HG03097 (cell line): ENCODE measurements at regions not wholly inside any gene's neighbourhood (a gene's known extent, or its start where the extent isn't known, plus 50 kb on each side); places are given as distances from the start of the nearest gene placed in this dataset.
A peak's percentile ranks its signal among the peaks of the same experiment; 100 is the strongest.

Experiments
- ATAC-seq: cut with Tn5 transposase; IDR thresholded peaks from one replicate; pipeline ENCODE4 v1.9.1; 2021; ENCODE audit not compliant: unreplicated experiment, low FRiP score

DNA sequence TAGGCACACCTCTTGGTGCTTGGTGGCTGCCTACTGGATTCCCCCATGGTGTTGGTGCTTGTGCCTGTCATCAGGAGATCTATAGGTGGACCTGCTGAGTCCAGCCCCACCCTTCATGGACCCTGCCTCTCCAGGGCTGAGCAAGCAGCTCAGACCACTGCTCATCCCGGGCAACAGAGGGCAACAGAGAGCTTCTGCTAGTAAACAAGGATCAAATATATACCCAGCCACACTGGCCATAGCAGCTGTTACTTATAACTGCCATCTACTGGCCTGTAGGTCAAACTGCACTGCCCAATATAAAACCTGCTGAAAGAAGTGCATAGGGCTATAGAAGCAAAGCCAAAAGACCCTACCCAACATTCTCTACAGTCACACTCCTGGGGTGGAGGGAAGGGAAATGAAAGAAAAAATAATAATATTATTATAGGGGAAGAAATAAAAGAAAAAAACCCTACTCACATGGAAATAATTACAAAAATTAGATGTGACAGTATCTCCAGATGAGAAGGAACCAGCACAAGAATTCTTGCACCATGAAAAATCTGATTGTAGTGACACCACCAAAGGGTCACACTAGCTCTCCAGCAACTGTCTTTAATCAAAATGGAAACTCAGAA is 54.9 kb upstream of the ZNF800 start:
- peak; percentile 100 for ATAC-seq

DNA sequence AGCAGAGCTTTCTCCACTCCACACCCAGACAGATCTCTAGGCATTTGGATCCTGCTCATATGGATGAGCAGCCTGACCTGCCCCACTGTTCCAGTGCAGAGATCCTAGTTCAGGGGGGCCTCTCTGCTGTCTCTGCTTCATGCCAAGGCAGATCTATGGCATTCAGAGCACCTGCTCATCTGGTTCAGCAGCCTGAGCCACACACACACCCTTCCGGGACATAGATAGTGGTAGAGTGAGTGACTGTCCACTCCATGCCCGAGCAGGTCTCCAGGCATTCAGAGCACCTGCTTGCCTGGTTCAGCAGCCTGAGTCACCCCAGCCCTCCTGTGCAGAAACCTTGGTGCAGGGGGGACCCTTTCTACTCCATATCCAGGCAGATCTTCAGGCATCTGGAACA is 54.3 kb upstream of the ZNF800 start:
- ATAC-seq = no peak
